ENCODE measurements at regions not wholly inside any gene's neighbourhood (a gene's known extent, or its start where the extent isn't known, plus 50 kb on each side); places are given as distances from the start of the nearest gene placed in this dataset.

- Histone ChIP-seq H3K4me3 (ENCODE audit: low read depth, low read length) (no peak overlapping the region), H3K27ac (ENCODE audit: low read depth, low read length) (no peak overlapping the region), H3K27me3 (ENCODE audit: control insufficient read depth, insufficient read depth, low read length) (no peaks in the 10 kb centered on the region), H3K36me3 (ENCODE audit: control insufficient read depth, insufficient read depth, low read length) (no peaks in the 10 kb centered on the region), H3K4me1 (ENCODE audit: control insufficient read depth, insufficient read depth, low read length) (peaks cover 4% of the 10 kb centered on the region), H3K9me3 (ENCODE audit: control insufficient read depth, insufficient read depth, low read length) (no peaks in the 10 kb centered on the region)
- 64% methylated on average over 1 of the region's 2 CpGs for WGBS (ENCODE audit: insufficient coverage)
- DNase-seq (ENCODE audit: low read depth in 4 of 6, low spot score in 6 of 6) = no peak
Observed at GRCh38 chr9:90995516-90995915, 193.9 kb downstream of the SYK start.

DNA sequence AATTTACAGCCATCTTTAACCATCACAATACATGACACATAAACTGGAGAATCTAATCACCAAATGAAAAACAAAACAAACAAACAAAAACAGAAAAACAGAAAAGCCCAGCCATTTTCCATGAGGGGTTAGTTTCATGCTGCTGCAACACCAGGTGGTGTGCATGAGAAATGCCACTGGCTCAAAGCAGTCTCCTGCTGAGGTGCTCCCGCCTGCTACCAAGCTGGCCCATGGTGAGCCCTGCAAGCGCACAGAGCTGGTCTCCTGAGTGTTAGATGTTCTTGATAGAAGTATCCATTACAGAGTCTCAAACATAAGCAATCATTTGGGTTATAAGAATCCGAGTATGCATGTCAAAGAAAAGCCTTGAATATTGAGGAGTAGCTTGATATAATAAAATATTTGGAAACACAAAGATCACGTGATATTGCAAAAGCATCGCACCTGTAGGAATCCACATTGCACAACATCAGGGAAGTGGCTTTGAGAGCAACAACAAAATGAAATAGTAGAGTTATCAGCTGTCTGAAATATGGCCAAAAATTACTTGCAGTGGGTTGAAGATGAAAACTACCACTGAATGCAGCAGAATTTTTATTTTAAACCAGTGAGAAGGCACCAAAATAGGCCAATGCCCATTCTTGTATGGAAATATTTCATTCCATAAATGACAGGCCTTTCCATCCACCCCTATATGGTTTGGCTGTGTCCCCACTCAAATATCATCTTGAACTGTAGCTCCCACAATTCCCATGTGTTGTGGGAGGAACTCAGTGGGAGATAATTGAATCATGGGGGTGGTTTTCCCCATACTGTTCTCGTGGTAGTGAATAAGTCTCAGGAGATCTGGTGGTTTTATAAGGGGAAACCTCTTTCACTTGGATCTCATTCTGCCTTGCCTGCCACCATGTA is 194.8 kb downstream of the SYK start:
- DNase-seq (ENCODE audit: low read depth in 4 of 6, low spot score in 6 of 6) = no peak
- 90% methylated on average over 3 of the region's 6 CpGs for WGBS (ENCODE audit: insufficient coverage)
- Histone ChIP-seq H3K27me3 (ENCODE audit: control insufficient read depth, insufficient read depth, low read length) (no peaks in the 10 kb centered on the region), H3K9me3 (ENCODE audit: control insufficient read depth, insufficient read depth, low read length) (no peaks in the 10 kb centered on the region), H3K4me1 (ENCODE audit: control insufficient read depth, insufficient read depth, low read length) (peaks cover 4% of the 10 kb centered on the region), H3K4me3 (ENCODE audit: low read depth, low read length) (no peak overlapping the region), H3K27ac (ENCODE audit: low read depth, low read length) (no peak overlapping the region), H3K36me3 (ENCODE audit: control insufficient read depth, insufficient read depth, low read length) (no peaks in the 10 kb centered on the region)

GRCh38 chr9:90998573-90998972 is 197.0 kb downstream of the SYK start:
- H3K36me3 ChIP-seq (ENCODE audit: control insufficient read depth, insufficient read depth, low read length) = no peaks in the 10 kb centered on the region
- no peak overlapping the region for H3K27ac ChIP-seq (ENCODE audit: low read depth, low read length)
- DNase-seq (ENCODE audit: low read depth in 4 of 6, low spot score in 6 of 6) = no peak
- H3K4me3 ChIP-seq (ENCODE audit: low read depth, low read length) = no peak overlapping the region
- H3K9me3 ChIP-seq (ENCODE audit: control insufficient read depth, insufficient read depth, low read length) = no peaks in the 10 kb centered on the region
- 79% methylated on average over 5 of the region's 7 CpGs for WGBS (ENCODE audit: insufficient coverage)
- H3K27me3 ChIP-seq (ENCODE audit: control insufficient read depth, insufficient read depth, low read length) = no peaks in the 10 kb centered on the region
- H3K4me1 ChIP-seq (ENCODE audit: control insufficient read depth, insufficient read depth, low read length) = peaks cover 4% of the 10 kb centered on the region

- H3K27me3 ChIP-seq (ENCODE audit: control insufficient read depth, insufficient read depth, low read length) = no peaks in the 10 kb centered on the region
- H3K9me3 ChIP-seq (ENCODE audit: control insufficient read depth, insufficient read depth, low read length) = no peaks in the 10 kb centered on the region
- H3K4me3 ChIP-seq (ENCODE audit: low read depth, low read length) = no peak overlapping the region
- 61% methylated on average over 12 of the region's 16 CpGs for WGBS (ENCODE audit: insufficient coverage)
- DNase-seq (ENCODE audit: low read depth in 4 of 6, low spot score in 6 of 6) = peak in 2 of 6 donors; percentile 45 to 74
- no peak overlapping the region for H3K27ac ChIP-seq (ENCODE audit: low read depth, low read length)
- H3K4me1 ChIP-seq (ENCODE audit: control insufficient read depth, insufficient read depth, low read length) = peaks cover 4% of the 10 kb centered on the region
- no peaks in the 10 kb centered on the region for H3K36me3 ChIP-seq (ENCODE audit: control insufficient read depth, insufficient read depth, low read length)
Observed at GRCh38 chr9:90999425-91000397, 198.1 kb downstream of the SYK start.

- 71% methylated on average over 2 of the region's 2 CpGs for WGBS (ENCODE audit: insufficient coverage)
- Histone ChIP-seq H3K27me3 (ENCODE audit: control insufficient read depth, insufficient read depth, low read length) (no peaks in the 10 kb centered on the region), H3K4me3 (ENCODE audit: low read depth, low read length) (no peak overlapping the region), H3K36me3 (ENCODE audit: control insufficient read depth, insufficient read depth, low read length) (no peaks in the 10 kb centered on the region), H3K27ac (ENCODE audit: low read depth, low read length) (no peak overlapping the region), H3K9me3 (ENCODE audit: control insufficient read depth, insufficient read depth, low read length) (no peaks in the 10 kb centered on the region), H3K4me1 (ENCODE audit: control insufficient read depth, insufficient read depth, low read length) (peaks cover 4% of the 10 kb centered on the region)
- peak in 1 of 6 donors; percentile 9 for DNase-seq (ENCODE audit: low read depth in 4 of 6, low spot score in 6 of 6)
Observed at GRCh38 chr9:91001146-91001611, 199.6 kb downstream of the SYK start.

DNA sequence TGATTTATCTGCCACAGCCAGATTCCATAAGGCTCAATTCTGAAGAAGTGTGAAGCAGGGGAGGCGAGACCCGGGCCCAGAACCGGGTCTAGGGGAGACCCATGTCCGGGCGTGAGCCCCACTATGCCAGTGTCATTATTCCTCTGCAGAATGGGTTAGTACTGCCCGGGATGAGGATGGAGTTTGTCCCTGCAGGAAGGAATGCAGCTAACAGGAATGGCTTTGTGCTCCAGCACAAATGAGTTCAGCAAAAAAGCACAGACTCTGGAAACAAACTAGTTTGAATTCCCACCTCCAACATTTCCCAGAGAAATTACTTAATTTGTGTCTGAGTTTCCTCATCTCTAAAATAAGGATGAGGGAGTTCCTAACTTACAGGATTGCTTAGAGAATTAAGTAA is 202.9 kb downstream of the SYK start:
- peaks cover 4% of the 10 kb centered on the region for H3K4me1 ChIP-seq (ENCODE audit: control insufficient read depth, insufficient read depth, low read length)
- H3K36me3 ChIP-seq (ENCODE audit: control insufficient read depth, insufficient read depth, low read length) = no peaks in the 10 kb centered on the region
- DNase-seq (ENCODE audit: low read depth in 4 of 6, low spot score in 6 of 6) = no peak
- no peak overlapping the region for H3K27ac ChIP-seq (ENCODE audit: low read depth, low read length)
- no peaks in the 10 kb centered on the region for H3K9me3 ChIP-seq (ENCODE audit: control insufficient read depth, insufficient read depth, low read length)
- 73% methylated on average over 6 of the region's 6 CpGs for WGBS (ENCODE audit: insufficient coverage)
- H3K4me3 ChIP-seq (ENCODE audit: low read depth, low read length) = no peak overlapping the region
- H3K27me3 ChIP-seq (ENCODE audit: control insufficient read depth, insufficient read depth, low read length) = no peaks in the 10 kb centered on the region

GRCh38 chr9:91004992-91005391 is 203.4 kb downstream of the SYK start:
- Histone ChIP-seq H3K27ac (ENCODE audit: low read depth, low read length) (no peak overlapping the region), H3K36me3 (ENCODE audit: control insufficient read depth, insufficient read depth, low read length) (no peaks in the 10 kb centered on the region), H3K4me1 (ENCODE audit: control insufficient read depth, insufficient read depth, low read length) (peaks cover under 1% of the 10 kb centered on the region), H3K4me3 (ENCODE audit: low read depth, low read length) (no peak overlapping the region), H3K27me3 (ENCODE audit: control insufficient read depth, insufficient read depth, low read length) (no peaks in the 10 kb centered on the region), H3K9me3 (ENCODE audit: control insufficient read depth, insufficient read depth, low read length) (no peaks in the 10 kb centered on the region)
- no peak for DNase-seq (ENCODE audit: low read depth in 4 of 6, low spot score in 6 of 6)
- WGBS (ENCODE audit: insufficient coverage) = 79% methylated on average over 3 of the region's 4 CpGs

DNA sequence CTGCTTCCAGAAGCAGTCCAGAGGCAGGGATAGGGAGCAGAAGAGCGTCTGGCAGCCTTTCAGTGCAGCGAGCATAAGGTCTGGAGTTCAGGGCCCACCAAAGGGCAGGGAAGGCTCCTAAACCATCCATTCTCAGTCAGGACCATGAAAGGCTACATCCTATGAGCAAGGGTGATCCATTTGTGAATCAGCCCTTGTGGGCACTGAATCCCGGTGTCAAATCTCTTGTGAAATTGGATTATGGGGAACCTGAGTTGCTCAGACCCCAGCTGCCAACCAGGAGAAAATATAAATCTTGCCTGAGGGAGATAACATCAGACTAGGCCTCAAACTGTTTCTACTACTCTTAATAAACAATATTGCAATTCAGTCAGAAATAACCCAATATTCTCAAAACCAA is 204.4 kb downstream of the SYK start:
- DNase-seq (ENCODE audit: low read depth in 4 of 6, low spot score in 6 of 6) = no peak
- H3K4me1 ChIP-seq (ENCODE audit: control insufficient read depth, insufficient read depth, low read length) = no peaks in the 10 kb centered on the region
- WGBS (ENCODE audit: insufficient coverage) = no CpG with 5 or more reads among the region's 3 CpGs
- H3K36me3 ChIP-seq (ENCODE audit: control insufficient read depth, insufficient read depth, low read length) = no peaks in the 10 kb centered on the region
- H3K9me3 ChIP-seq (ENCODE audit: control insufficient read depth, insufficient read depth, low read length) = no peaks in the 10 kb centered on the region
- H3K27me3 ChIP-seq (ENCODE audit: control insufficient read depth, insufficient read depth, low read length) = no peaks in the 10 kb centered on the region
- H3K27ac ChIP-seq (ENCODE audit: low read depth, low read length) = no peak overlapping the region
- H3K4me3 ChIP-seq (ENCODE audit: low read depth, low read length) = no peak overlapping the region

- Histone ChIP-seq H3K27me3 (ENCODE audit: control insufficient read depth, insufficient read depth, low read length) (no peaks in the 10 kb centered on the region), H3K4me1 (ENCODE audit: control insufficient read depth, insufficient read depth, low read length) (no peaks in the 10 kb centered on the region), H3K27ac (ENCODE audit: low read depth, low read length) (no peak overlapping the region), H3K4me3 (ENCODE audit: low read depth, low read length) (no peak overlapping the region), H3K36me3 (ENCODE audit: control insufficient read depth, insufficient read depth, low read length) (no peaks in the 10 kb centered on the region), H3K9me3 (ENCODE audit: control insufficient read depth, insufficient read depth, low read length) (peaks cover 1% of the 10 kb centered on the region)
- no peak for DNase-seq (ENCODE audit: low read depth in 4 of 6, low spot score in 6 of 6)
- no CpG with 5 or more reads among the region's 3 CpGs for WGBS (ENCODE audit: insufficient coverage)
Observed at GRCh38 chr9:91008568-91008967, 206.9 kb downstream of the SYK start.

All from spinal cord (tissue), 9 donors.